LHCN-M2 (cell line): ENCODE measurements at regions not wholly inside any gene's neighbourhood (a gene's known extent, or its start where the extent isn't known, plus 50 kb on each side); places are given as distances from the start of the nearest gene placed in this dataset.

ENCODE experiments used
- DNase-seq: peaks from one replicate; pipeline ENCODE4 v3.0.0-alpha.2; 2012; ENCODE audit warnings: low read depth

GRCh38 chr20:11761497-11761896 is 156.2 kb upstream of the BTBD3 start:
- no peak for DNase-seq

- peak; percentile 64 for DNase-seq
Measured at GRCh38 chr20:11766961-11767360, 150.7 kb upstream of the BTBD3 start.

GRCh38 chr20:11769825-11770224 is 147.9 kb upstream of the BTBD3 start:
- DNase-seq, result no peak

GRCh38 chr20:11772226-11772730 is 145.4 kb upstream of the BTBD3 start:
- DNase-seq, result no peak

GRCh38 chr20:11776687-11777086 is 141.0 kb upstream of the BTBD3 start:
- no peak for DNase-seq

GRCh38 chr20:11777387-11778205 is 140.1 kb upstream of the BTBD3 start:
- peak; percentile 49 for DNase-seq

- DNase-seq, result peak; percentile 9
Measured at GRCh38 chr20:11778206-11778570, 139.5 kb upstream of the BTBD3 start.

GRCh38 chr20:11780765-11781369 is 136.8 kb upstream of the BTBD3 start:
- no peak for DNase-seq

- DNase-seq, result no peak
Measured at GRCh38 chr20:11783102-11783850, 134.4 kb upstream of the BTBD3 start.

GRCh38 chr20:11785885-11786507 is 131.7 kb upstream of the BTBD3 start:
- DNase-seq, result no peak

- DNase-seq, result peak; percentile 7
Measured at GRCh38 chr20:11790046-11790445, 127.6 kb upstream of the BTBD3 start.

- no peak for DNase-seq
Measured at GRCh38 chr20:11791316-11791715, 126.4 kb upstream of the BTBD3 start.

- DNase-seq, result no peak
Measured at GRCh38 chr20:11791835-11792567, 125.7 kb upstream of the BTBD3 start.

GRCh38 chr20:11792568-11792953 is 125.1 kb upstream of the BTBD3 start:
- DNase-seq, result no peak

- DNase-seq, result no peak
Measured at GRCh38 chr20:11794525-11794924, 123.2 kb upstream of the BTBD3 start.

- DNase-seq, result no peak
Measured at GRCh38 chr20:11795071-11795615, 122.5 kb upstream of the BTBD3 start.

- DNase-seq, result no peak
Measured at GRCh38 chr20:11796026-11796425, 121.7 kb upstream of the BTBD3 start.

GRCh38 chr20:11797156-11797555 is 120.5 kb upstream of the BTBD3 start:
- DNase-seq, result peak; percentile 49

- DNase-seq, result no peak
Measured at GRCh38 chr20:11799281-11799684, 118.4 kb upstream of the BTBD3 start.

GRCh38 chr20:11807054-11808048 is 110.3 kb upstream of the BTBD3 start:
- peak; percentile 69 for DNase-seq
